Breast epithelium (tissue), 4 donors: ENCODE measurements at regions not wholly inside any gene's neighbourhood (a gene's known extent, or its start where the extent isn't known, plus 50 kb on each side); places are given as distances from the start of the nearest gene placed in this dataset.

Source experiments
- DNase-seq, 2 donors: peaks; one replicate each; pipeline ENCODE4 v3.0.0-alpha.2; 2019; ENCODE audit warnings: low spot score in 2 of 2
- H3K27ac ChIP-seq, 2 donors: fragments of 200-600 bp; sonication (generic) in 1 of 2; one replicate each; pipeline ENCODE4 v1.5.1; 2016 to 2019; ENCODE audit warnings: mild to moderate bottlenecking in 1 of 2
- H3K27me3 ChIP-seq, 2 donors: fragments of 200-600 bp; sonication (generic) in 1 of 2; one replicate each; pipeline versions ENCODE4 v1.5.1 to v1.6.0; 2017 to 2019; ENCODE audit warnings: control low read depth in 1 of 2, mild to moderate bottlenecking in 1 of 2
- H3K36me3 ChIP-seq: fragments of 200-600 bp; one replicate; pipeline ENCODE4 v1.5.1; 2019
- H3K4me1 ChIP-seq, 2 donors: fragments of 200-600 bp; sonication (generic); one replicate each; pipeline ENCODE4 v1.5.1; 2016 to 2019; ENCODE audit warnings: control low read depth in 1 of 2
- H3K4me3 ChIP-seq, 3 donors: fragments of 200-600 bp; sonication (generic); 1 replicate in 2 of 3; 2 replicates in 1 of 3; pipeline ENCODE4 v1.5.1; 2016 to 2019; ENCODE audit warnings: mild to moderate bottlenecking in 3 of 3, moderate library complexity in 2 of 3
- H3K9me3 ChIP-seq, 2 donors: fragments of 200-600 bp; sonication (generic) in 1 of 2; one replicate each; pipeline ENCODE4 v1.5.1; 2016 to 2019; ENCODE audit warnings: control low read depth in 1 of 2
- CTCF ChIP-seq, 3 donors: fragments of 450-650 bp; IDR thresholded peaks; one replicate each; pipeline ENCODE4 v1.5.1; 2016 to 2017; ENCODE audit warnings: antibody characterized with exemption in 3 of 3, mild to moderate bottlenecking in 3 of 3, moderate library complexity in 3 of 3
- POLR2A ChIP-seq: fragments of 450-650 bp; IDR thresholded peaks from one replicate; pipeline ENCODE4 v1.6.1; 2016; ENCODE audit warnings: antibody characterized with exemption, mild to moderate bottlenecking, moderate library complexity
- POLR2AphosphoS5 ChIP-seq, 3 donors: sonication (generic); formaldehyde crosslinking; IDR thresholded peaks; one replicate each; pipeline ENCODE4 v1.6.1; 2017; ENCODE audit warnings: antibody characterized with exemption in 3 of 3
- intact Hi-C: fragments of 100-400 bp; cut with DNase I; formaldehyde crosslinking; loops from one replicate; pipeline ENCODE4 v1.15.1; 2023; ENCODE audit warnings: low total_unique reads

GRCh38 chr10:64636461-64636860, 1115.3 kb downstream of the REEP3 start:
- no peaks in the 10 kb centered on the region for H3K4me1 ChIP-seq
- H3K27ac ChIP-seq: no peak overlapping the region
- H3K36me3 ChIP-seq: no peaks in the 10 kb centered on the region
- no peak for TF ChIP-seq CTCF (IDR thresholded peaks at IDR 0.05)
- TF ChIP-seq POLR2A: no peak
- TF ChIP-seq POLR2AphosphoS5 (IDR thresholded peaks at IDR 0.05): no peak
- no peaks in the 10 kb centered on the region for H3K9me3 ChIP-seq
- no peak for DNase-seq
- intact Hi-C loops: no loop called here
- no peaks in the 10 kb centered on the region for H3K27me3 ChIP-seq
- H3K4me3 ChIP-seq: no peak overlapping the region

GRCh38 chr10:64637939-64638338, 1116.7 kb downstream of the REEP3 start:
- H3K36me3 ChIP-seq: no peaks in the 10 kb centered on the region
- intact Hi-C loops: no loop called here
- no peak overlapping the region for H3K27ac ChIP-seq
- H3K4me1 ChIP-seq: no peaks in the 10 kb centered on the region
- H3K27me3 ChIP-seq: no peaks in the 10 kb centered on the region
- TF ChIP-seq POLR2AphosphoS5 (IDR thresholded peaks at IDR 0.05) (no peak), POLR2A (no peak), CTCF (IDR thresholded peaks at IDR 0.05) (no peak)
- H3K4me3 ChIP-seq: no peak overlapping the region
- DNase-seq: no peak
- no peaks in the 10 kb centered on the region for H3K9me3 ChIP-seq

GRCh38 chr10:64648915-64649314, 1127.7 kb downstream of the REEP3 start:
- no peak for DNase-seq
- no peaks in the 10 kb centered on the region for H3K36me3 ChIP-seq

GRCh38 chr10:64658528-64658927, 1137.3 kb downstream of the REEP3 start:
- H3K27ac ChIP-seq: no peak overlapping the region
- no peak for TF ChIP-seq CTCF (IDR thresholded peaks at IDR 0.05)
- no peak for TF ChIP-seq POLR2A
- no peak for TF ChIP-seq POLR2AphosphoS5 (IDR thresholded peaks at IDR 0.05)
- DNase-seq: no peak
- H3K9me3 ChIP-seq: no peaks in the 10 kb centered on the region
- H3K4me1 ChIP-seq: no peaks in the 10 kb centered on the region
- intact Hi-C loops: no loop called here
- no peaks in the 10 kb centered on the region for H3K27me3 ChIP-seq
- H3K36me3 ChIP-seq: no peaks in the 10 kb centered on the region
- H3K4me3 ChIP-seq: no peak overlapping the region

More at GRCh38 chr10:64648915-64649314, 1127.7 kb downstream of the REEP3 start:
- H3K4me1 ChIP-seq: no peaks in the 10 kb centered on the region
- no peak overlapping the region for H3K4me3 ChIP-seq
- intact Hi-C loops: no loop called here
- H3K9me3 ChIP-seq: no peaks in the 10 kb centered on the region
- H3K27ac ChIP-seq: no peak overlapping the region
- TF ChIP-seq CTCF (IDR thresholded peaks at IDR 0.05): no peak
- no peaks in the 10 kb centered on the region for H3K27me3 ChIP-seq

- TF ChIP-seq CTCF (IDR thresholded peaks at IDR 0.05) (no peak), POLR2AphosphoS5 (IDR thresholded peaks at IDR 0.05) (no peak), POLR2A (no peak)
- H3K36me3 ChIP-seq: no peaks in the 10 kb centered on the region
- no peak for DNase-seq
- no peak overlapping the region for H3K27ac ChIP-seq
- intact Hi-C loops: no loop called here
- H3K27me3 ChIP-seq: no peaks in the 10 kb centered on the region
- H3K9me3 ChIP-seq: no peaks in the 10 kb centered on the region
- no peak overlapping the region for H3K4me3 ChIP-seq
- no peaks in the 10 kb centered on the region for H3K4me1 ChIP-seq
Measured at GRCh38 chr10:64659311-64659710, 1138.1 kb downstream of the REEP3 start.
